Smooth muscle cell (in vitro differentiated cells): ENCODE measurements at regions not wholly inside any gene's neighbourhood (a gene's known extent, or its start where the extent isn't known, plus 50 kb on each side); places are given as distances from the start of the nearest gene placed in this dataset.

Experiments
- DNase-seq: peaks from one replicate; lab custom pipeline; 2025; ENCODE audit not compliant: unreplicated experiment; lab: John Stamatoyannopoulos, UW
- H2AFZ ChIP-seq: fragments of 200-600 bp; sonication (generic); 2 replicates; pipeline ENCODE4 v1.6.0; 2016; ENCODE audit warnings: antibody characterized with exemption, low read depth, mild to moderate bottlenecking
- H3F3A ChIP-seq: fragments of 200-600 bp; sonication (generic); 2 replicates; pipeline ENCODE4 v1.6.0; 2017; ENCODE audit warnings: antibody characterized with exemption, low read depth
- H3K27ac ChIP-seq: fragments of 200-600 bp; sonication (generic); 2 replicates; pipeline ENCODE4 v1.5.1; 2016; ENCODE audit warnings: low read depth, mild to moderate bottlenecking
- H3K27me3 ChIP-seq: fragments of 200-600 bp; sonication (generic); 2 replicates; pipeline ENCODE4 v1.6.1; 2016; ENCODE audit warnings: low read depth, mild to moderate bottlenecking
- H3K36me3 ChIP-seq: fragments of 200-600 bp; sonication (generic); 2 replicates; pipeline ENCODE4 v1.5.1; 2016; ENCODE audit warnings: low read depth
- H3K4me1 ChIP-seq: fragments of 200-600 bp; sonication (generic); 2 replicates; pipeline ENCODE4 v1.5.1; 2016; ENCODE audit warnings: low read depth
- H3K4me2 ChIP-seq: fragments of 200-600 bp; sonication (generic); 2 replicates; pipeline ENCODE4 v1.6.0; 2016; ENCODE audit warnings: mild to moderate bottlenecking
- H3K4me3 ChIP-seq: fragments of 200-600 bp; sonication (generic); 2 replicates; pipeline ENCODE4 v1.5.1; 2016; ENCODE audit warnings: mild to moderate bottlenecking
- H3K79me2 ChIP-seq: fragments of 200-600 bp; sonication (generic); 2 replicates; pipeline ENCODE4 v1.6.0; 2016; ENCODE audit warnings: low read depth, mild to moderate bottlenecking
- H3K9ac ChIP-seq: fragments of 200-600 bp; sonication (generic); 2 replicates; pipeline ENCODE4 v1.6.0; 2016; ENCODE audit warnings: low read depth
- H3K9me3 ChIP-seq: fragments of 200-600 bp; sonication (generic); replicated peaks from 2 replicates; pipeline ENCODE4 v1.5.1; 2016; ENCODE audit warnings: low read depth
- H4K20me1 ChIP-seq: fragments of 200-600 bp; sonication (generic); 2 replicates; pipeline ENCODE4 v1.6.0; 2016; ENCODE audit warnings: low read depth
- WGBS: methylation state at CpG from one replicate; pipeline ENCODE4 v1.1.7; 2016; ENCODE audit warnings: low lambda C conversion rate; 5-methylcytosine and 5-hydroxymethylcytosine counted together
- TF ChIP-seq, protein P1 (sequence below): fragments of 200-600 bp; sonication (generic); IDR thresholded peaks from 2 replicates; pipeline ENCODE4 v1.5.1; 2017; ENCODE audit warnings: borderline replicate concordance, mild to moderate bottlenecking, antibody characterized with exemption; ENCODE audit not compliant: insufficient read depth, poor library complexity, severe bottlenecking

DNA sequence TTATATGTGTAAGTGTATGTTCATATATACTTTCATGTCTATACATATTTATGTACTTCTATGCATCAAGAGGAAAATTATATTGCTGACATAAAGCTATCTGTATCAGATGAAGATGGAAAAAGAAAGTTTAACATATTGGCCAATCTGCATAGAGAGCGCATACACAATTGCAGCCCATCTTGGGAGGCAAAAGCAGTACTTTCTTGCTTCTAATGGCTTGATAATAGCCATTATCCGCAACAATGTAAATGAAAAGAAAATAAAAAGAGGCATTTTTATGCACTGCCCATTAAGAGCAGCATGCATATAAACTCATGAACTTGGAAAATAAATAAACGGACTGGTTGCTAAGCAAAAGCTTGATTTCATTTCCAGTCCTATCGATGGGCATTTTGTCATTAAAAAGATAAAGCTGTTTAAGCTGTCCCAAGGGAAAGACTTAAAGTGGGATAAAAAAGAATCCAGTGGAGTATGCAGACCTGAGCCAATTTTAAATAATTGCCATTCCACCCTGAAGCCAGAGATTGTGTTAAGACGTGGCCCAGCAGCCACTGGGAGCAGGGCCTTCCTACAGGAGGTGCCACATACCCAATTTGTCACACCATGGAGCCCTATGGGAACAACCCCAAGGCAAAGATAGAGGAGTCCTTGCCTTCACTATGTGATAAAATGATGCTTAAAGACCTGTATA lies 183.6 kb upstream of the CDH11 start:
- H3K79me2 ChIP-seq: peaks cover 57% of the 10 kb centered on the region
- no peak overlapping the region for H3K4me3 ChIP-seq
- H3K4me1 ChIP-seq: peaks cover 6% of the 10 kb centered on the region
- DNase-seq: no peak
- WGBS: 45% methylated on average over 5 of the region's 5 CpGs
- H3F3A ChIP-seq: peaks cover 9% of the 10 kb centered on the region
- no peak overlapping the region for H3K9ac ChIP-seq
- H3K27me3 ChIP-seq: no peaks in the 10 kb centered on the region
- peaks cover 68% of the 10 kb centered on the region for H4K20me1 ChIP-seq
- no peaks in the 10 kb centered on the region for H3K36me3 ChIP-seq
- no peaks in the 10 kb centered on the region for H3K9me3 ChIP-seq
- H3K27ac ChIP-seq: peak overlapping the region; percentile 62
- no peak overlapping the region for H2AFZ ChIP-seq
- H3K4me2 ChIP-seq: peak overlapping the region; percentile 9
- TF ChIP-seq, protein P1, sequence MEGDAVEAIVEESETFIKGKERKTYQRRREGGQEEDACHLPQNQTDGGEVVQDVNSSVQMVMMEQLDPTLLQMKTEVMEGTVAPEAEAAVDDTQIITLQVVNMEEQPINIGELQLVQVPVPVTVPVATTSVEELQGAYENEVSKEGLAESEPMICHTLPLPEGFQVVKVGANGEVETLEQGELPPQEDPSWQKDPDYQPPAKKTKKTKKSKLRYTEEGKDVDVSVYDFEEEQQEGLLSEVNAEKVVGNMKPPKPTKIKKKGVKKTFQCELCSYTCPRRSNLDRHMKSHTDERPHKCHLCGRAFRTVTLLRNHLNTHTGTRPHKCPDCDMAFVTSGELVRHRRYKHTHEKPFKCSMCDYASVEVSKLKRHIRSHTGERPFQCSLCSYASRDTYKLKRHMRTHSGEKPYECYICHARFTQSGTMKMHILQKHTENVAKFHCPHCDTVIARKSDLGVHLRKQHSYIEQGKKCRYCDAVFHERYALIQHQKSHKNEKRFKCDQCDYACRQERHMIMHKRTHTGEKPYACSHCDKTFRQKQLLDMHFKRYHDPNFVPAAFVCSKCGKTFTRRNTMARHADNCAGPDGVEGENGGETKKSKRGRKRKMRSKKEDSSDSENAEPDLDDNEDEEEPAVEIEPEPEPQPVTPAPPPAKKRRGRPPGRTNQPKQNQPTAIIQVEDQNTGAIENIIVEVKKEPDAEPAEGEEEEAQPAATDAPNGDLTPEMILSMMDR: no peak

DNA sequence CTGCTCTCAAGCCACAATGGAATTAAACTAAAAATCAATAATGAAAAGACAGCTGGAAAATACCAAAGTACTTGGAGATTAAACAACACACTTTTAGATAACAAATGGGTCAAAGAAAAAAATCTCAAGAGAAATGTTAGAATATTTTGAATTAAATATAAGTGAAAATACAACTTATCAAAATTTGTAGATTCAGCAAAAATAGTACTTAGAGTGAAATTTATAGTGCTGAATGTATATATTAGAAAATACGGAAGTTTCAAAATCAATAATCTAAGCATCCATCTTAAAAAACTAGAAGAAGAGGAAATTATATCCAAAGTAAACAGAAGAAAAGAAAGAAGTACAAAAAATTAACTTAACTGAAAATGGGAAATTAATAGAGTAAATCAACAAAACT lies 179.2 kb upstream of the CDH11 start:
- peaks cover 5% of the 10 kb centered on the region for H3F3A ChIP-seq
- H4K20me1 ChIP-seq: peaks cover 70% of the 10 kb centered on the region
- no peaks in the 10 kb centered on the region for H3K27me3 ChIP-seq
- peaks cover 80% of the 10 kb centered on the region for H3K79me2 ChIP-seq
- H3K9me3 ChIP-seq: no peaks in the 10 kb centered on the region
- WGBS: 98% methylated on average over 1 of the region's 1 CpG
- no peak overlapping the region for H3K4me2 ChIP-seq
- H2AFZ ChIP-seq: no peak overlapping the region
- H3K4me3 ChIP-seq: no peak overlapping the region
- DNase-seq: no peak
- H3K9ac ChIP-seq: no peak overlapping the region
- H3K4me1 ChIP-seq: no peaks in the 10 kb centered on the region
- TF ChIP-seq, protein P1: no peak
- H3K27ac ChIP-seq: no peak overlapping the region
- no peaks in the 10 kb centered on the region for H3K36me3 ChIP-seq

DNA sequence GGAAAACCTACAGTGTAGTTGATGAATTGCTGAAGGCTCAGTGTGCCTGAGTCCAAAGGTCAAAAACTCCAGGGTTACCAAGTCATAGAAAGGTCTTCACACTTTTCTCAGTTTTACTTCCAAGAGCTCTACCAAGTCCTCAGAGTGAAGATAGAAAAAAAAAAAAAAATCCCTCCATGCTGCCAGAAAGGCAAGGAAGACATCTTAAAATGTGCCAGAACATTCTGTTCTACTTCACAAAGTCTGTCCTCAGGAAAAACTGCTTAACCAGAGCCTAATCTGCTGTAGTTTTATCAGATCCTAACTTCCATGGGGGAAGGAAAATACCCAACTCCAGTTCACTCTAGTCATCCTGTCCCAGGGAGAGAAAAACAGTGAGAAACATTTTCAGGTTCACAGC lies 175.6 kb upstream of the CDH11 start:
- Histone ChIP-seq H4K20me1 (peaks cover 74% of the 10 kb centered on the region), H3F3A (no peaks in the 10 kb centered on the region), H3K27me3 (no peaks in the 10 kb centered on the region), H3K79me2 (peaks cover 92% of the 10 kb centered on the region), H3K36me3 (no peaks in the 10 kb centered on the region), H3K4me2 (peak overlapping the region; percentile 18), H2AFZ (no peak overlapping the region), H3K27ac (peak overlapping the region; percentile 52), H3K4me3 (no peak overlapping the region), H3K9ac (peak overlapping the region; percentile 25), H3K4me1 (no peaks in the 10 kb centered on the region), H3K9me3 (no peaks in the 10 kb centered on the region)
- DNase-seq: no peak
- TF ChIP-seq, protein P1: no peak

DNA sequence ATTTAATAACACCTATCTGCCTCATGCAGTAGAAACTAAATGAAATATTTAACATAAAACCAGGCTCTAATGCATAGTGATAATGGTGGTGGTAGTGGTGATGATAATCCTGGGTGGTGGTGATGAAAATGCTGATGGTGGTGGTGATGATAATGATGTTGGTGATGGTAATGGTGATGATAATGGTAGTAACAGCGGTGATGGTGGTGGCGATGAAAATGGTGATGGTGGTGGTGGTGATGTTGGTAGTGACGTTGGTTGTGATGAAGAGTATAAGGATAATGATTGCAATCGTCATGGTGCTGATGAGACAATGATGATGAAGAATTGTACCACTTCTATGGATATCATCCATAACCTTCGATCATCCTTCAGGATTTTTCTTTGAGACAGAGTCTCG lies 173.7 kb upstream of the CDH11 start:
- no peak overlapping the region for H3K4me3 ChIP-seq
- no peaks in the 10 kb centered on the region for H3K9me3 ChIP-seq
- no peak overlapping the region for H2AFZ ChIP-seq
- DNase-seq: no peak
- peaks cover 89% of the 10 kb centered on the region for H4K20me1 ChIP-seq
- 96% methylated on average over 6 of the region's 6 CpGs for WGBS
- no peak overlapping the region for H3K27ac ChIP-seq
- H3K27me3 ChIP-seq: no peaks in the 10 kb centered on the region
- H3F3A ChIP-seq: no peaks in the 10 kb centered on the region
- H3K79me2 ChIP-seq: peaks cover 94% of the 10 kb centered on the region
- no peak overlapping the region for H3K9ac ChIP-seq
- H3K4me1 ChIP-seq: no peaks in the 10 kb centered on the region
- H3K4me2 ChIP-seq: no peak overlapping the region
- TF ChIP-seq, protein P1: no peak
- H3K36me3 ChIP-seq: no peaks in the 10 kb centered on the region
